ENCODE measurements at regions not wholly inside any gene's neighbourhood (a gene's known extent, or its start where the extent isn't known, plus 50 kb on each side); places are given as distances from the start of the nearest gene placed in this dataset.
A peak's percentile ranks its signal among the peaks of the same experiment; 100 is the strongest.

- no peak for DNase-seq
These were observed 70.1 kb upstream of the ARHGAP21 start for GRCh38 chr10:24793648-24794379.

GRCh38 chr10:24792638-24793037 is 69.0 kb upstream of the ARHGAP21 start:
- DNase-seq = no peak

DNA sequence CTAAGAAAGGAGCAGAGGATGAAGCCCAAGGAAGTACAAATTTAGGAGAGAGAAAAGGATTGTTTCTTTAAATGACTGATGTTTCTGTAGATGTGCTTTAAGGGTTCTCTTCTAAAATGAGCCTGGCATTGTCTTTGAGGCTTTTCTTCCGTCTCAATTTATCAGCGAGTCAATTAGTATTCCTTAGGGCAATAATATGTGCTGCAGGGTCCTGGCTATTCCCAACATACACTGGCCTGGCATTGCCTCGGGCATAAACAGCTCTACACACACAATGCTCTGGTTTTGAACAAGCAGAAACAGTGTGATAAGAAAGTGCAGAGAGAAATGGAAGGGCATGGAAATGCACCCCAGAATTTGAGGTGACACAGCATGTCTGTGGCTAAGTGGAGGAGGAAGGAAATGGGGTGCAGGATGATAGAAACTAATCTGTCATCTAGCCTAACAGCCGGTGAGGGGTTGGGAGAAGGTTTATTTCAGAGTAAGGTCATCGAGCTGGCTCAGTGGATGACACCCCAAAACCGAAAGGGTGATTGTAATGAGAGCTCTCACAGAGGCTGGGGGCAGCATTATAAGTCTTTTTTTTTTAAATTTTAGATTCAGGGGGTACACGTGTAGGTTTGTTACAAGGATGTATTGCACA is 67.5 kb upstream of the ARHGAP21 start:
- DNase-seq = peak; percentile 3

DNA sequence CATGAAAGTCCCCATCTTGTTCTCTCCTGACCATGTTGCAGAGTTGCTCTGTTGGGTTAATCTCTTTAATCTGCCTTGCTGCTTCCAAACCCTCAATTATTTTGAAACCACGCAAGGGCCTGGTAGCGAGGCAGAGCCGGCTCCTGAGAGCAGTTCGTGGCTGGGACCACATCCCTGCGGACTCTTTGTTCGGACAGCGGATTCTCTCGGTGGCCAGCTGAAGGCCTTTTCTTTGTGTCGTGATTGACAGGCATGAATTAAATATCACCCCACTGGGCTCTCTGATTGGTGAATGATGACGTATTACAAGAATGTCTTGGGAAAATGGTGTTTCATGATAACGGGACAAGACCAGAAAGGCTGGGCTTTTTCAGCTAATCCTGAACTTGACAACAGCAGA is 66.9 kb upstream of the ARHGAP21 start:
- no peak for DNase-seq

DNA sequence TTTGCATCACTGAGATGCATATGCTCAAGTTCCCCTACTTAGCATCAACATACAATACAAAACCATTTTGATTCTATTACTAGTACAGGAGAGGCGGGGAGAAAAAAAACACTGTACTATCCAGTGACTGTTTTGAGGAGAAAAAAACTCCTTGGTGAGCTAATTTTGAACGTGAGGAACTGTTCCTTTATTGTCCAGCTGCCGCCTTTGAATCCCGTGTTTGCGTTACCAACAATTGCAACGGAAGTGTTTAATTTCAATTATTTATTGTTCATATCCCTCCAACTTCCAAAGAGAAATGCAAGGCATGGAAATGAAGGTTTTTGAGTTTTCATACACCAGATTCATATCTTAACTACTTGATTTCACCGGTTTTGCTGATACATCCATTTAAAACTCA is 66.4 kb upstream of the ARHGAP21 start:
- DNase-seq = no peak

- DNase-seq = peak; percentile 3
These were observed 61.2 kb upstream of the ARHGAP21 start for GRCh38 chr10:24784923-24785322.

DNA sequence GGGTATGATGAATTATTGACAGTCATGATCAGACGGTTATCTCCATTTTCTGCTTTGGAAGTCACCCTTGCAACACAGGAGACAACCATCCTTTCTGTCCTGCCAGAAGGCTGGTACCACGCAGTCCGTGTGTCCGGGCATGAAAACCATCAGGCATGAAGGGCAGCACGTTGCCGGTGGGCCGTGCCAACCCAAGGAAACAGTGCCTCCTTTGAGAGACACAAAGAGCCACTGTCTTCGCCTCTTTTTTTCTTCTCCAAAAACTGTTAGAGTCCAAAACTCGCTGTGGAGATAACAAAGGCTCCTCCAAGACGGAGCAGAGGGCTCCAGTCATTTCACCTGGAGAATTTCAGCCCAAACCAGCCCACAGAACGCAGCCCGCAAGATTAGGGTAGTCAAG is 60.4 kb upstream of the ARHGAP21 start:
- DNase-seq = no peak

DNA sequence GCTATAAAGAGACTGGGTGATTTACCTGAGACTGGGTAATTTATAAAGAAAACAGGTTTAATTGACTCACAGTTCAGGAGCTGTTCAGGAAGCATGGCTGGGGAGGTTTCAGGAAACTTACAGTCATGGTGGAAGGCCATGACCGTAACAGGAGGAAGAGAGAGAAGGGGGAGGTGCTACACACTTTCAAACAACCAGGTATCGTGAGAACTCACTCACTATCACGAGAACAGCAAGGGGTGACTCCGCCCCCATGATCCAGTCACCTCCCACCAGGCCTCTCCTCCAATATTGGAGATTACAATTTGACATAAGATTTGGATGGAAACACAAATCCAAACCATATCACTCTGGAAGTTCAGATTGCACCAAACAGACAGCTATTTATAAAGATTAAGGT is 59.8 kb upstream of the ARHGAP21 start:
- no peak for DNase-seq

- DNase-seq = no peak
These were observed 56.0 kb upstream of the ARHGAP21 start for GRCh38 chr10:24779737-24780136.

DNA sequence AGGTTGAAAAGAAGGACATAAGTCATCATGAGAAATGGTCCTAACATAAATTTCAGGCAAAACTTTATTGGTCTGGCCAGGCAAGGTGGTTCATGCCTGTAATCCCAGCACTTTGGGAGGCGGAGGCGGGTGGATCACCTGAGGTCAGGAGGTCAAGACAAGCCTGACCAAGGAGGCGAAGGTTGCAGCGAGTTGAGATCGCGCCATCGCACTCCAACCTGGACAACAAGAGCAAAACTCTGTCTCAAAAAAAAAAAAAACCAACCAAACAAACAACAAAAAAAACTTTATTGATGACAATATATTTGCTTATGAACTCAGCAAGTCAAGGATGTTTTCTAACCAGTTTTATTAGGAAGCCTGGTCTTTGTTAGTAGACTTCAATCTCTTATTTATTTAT is 54.6 kb upstream of the ARHGAP21 start:
- DNase-seq = no peak

- DNase-seq = no peak
These were observed 53.5 kb upstream of the ARHGAP21 start for GRCh38 chr10:24777196-24777595.

DNA sequence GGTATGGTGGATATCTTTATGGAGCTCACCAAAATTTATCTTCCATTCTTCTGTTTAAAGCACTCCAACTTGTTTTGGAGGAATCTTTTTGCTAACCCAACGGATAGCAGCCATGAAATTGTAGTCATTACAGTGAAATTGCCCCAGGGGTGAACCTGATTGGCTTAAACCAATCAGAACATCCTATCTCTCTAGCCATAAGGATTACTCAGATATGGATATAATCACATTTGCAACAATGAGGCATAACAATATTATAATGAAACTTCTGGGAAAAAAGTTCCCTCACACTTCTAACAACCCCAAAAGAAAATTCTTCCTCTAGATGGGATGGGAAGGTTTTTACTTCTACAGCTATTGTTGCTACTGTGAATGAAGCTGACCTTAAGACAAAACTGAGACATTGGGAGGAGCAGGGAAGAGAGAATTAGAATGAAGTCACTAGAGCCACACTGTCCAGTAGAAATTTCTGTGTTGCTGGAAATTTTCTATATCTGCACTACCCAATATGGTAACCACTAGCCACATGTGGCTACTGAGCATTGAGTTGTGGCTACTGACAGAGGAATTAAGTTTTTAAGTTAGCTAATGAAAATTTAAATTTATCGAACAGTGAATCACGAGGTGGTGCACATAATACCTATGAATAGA is 50.4 kb upstream of the ARHGAP21 start:
- no peak for DNase-seq

All from activated CD4-positive, alpha-beta T cell treated with anti-CD3 and anti-CD28 coated beads, Interleukin-10, Interleukin-2, amounts not matched to agents 100 ng/mL and 50 ng/mL, durations not matched to agents 16 hours and 8 hours (primary cell).